Thyroid gland (tissue), 4 donors: ENCODE measurements at regions not wholly inside any gene's neighbourhood (a gene's known extent, or its start where the extent isn't known, plus 50 kb on each side); places are given as distances from the start of the nearest gene placed in this dataset.

Experiments used
- CTCF ChIP-seq, 6 experiments: fragments of 200-600 bp in 3 of 6; fragments of 450-650 bp in 3 of 6; sonication (generic) in 3 of 6; IDR thresholded peaks; one replicate each; pipeline ENCODE4 v1.5.1; 2016 to 2019; ENCODE audit warnings: antibody characterized with exemption in 6 of 6, mild to moderate bottlenecking in 2 of 6, inconsistent platforms in 1 of 6, moderate library complexity in 1 of 6
- POLR2A ChIP-seq, 2 donors: fragments of 450-650 bp; IDR thresholded peaks; one replicate each; pipeline ENCODE4 v1.6.1; 2017; ENCODE audit warnings: antibody characterized with exemption in 2 of 2, mild to moderate bottlenecking in 2 of 2, moderate library complexity in 1 of 2

GRCh38 chr15:81492331-81492968 is 118.4 kb upstream of the TMC3 start:
- TF ChIP-seq POLR2A (IDR thresholded peaks at IDR 0.05) (no peak), CTCF (IDR thresholded peaks at IDR 0.05) (no peak)
